ENCODE measurements at regions not wholly inside any gene's neighbourhood (a gene's known extent, or its start where the extent isn't known, plus 50 kb on each side); places are given as distances from the start of the nearest gene placed in this dataset.

GRCh38 chr20:17097603-17098002 lies 129.2 kb upstream of the PCSK2 start:
- H3K4me3 ChIP-seq (ENCODE audit: low read depth, low read length): no peak overlapping the region
- intact Hi-C loops (cut with micrococcal nuclease; ENCODE audit: unreplicated experiment): no loop called here
- H3K9me3 ChIP-seq: no peaks in the 10 kb centered on the region
- peaks cover 18% of the 10 kb centered on the region for H3K27me3 Mint-ChIP-seq (ENCODE audit: insufficient read depth, unreplicated experiment)
- no peaks in the 10 kb centered on the region for H3K4me1 ChIP-seq
- ChIA-PET POLR2A (no interaction called here), CTCF (no interaction called here)
- H3K4me3 Mint-ChIP-seq (ENCODE audit: unreplicated experiment): no peak overlapping the region
- no peak overlapping the region for H3K27ac Mint-ChIP-seq (ENCODE audit: unreplicated experiment)
- no TSS peak for BruUV-seq (replicated peaks)
- no peaks in the 10 kb centered on the region for H3K9me3 Mint-ChIP-seq (ENCODE audit: unreplicated experiment)
- H3K36me3 Mint-ChIP-seq (ENCODE audit: insufficient read depth, unreplicated experiment): no peaks in the 10 kb centered on the region
- no peaks in the 10 kb centered on the region for H3K4me1 Mint-ChIP-seq (ENCODE audit: low read depth, unreplicated experiment)
- no peaks in the 10 kb centered on the region for H3K27me3 ChIP-seq (replicated peaks; ENCODE audit: control insufficient read depth, insufficient read depth, low read length)
- H3K36me3 ChIP-seq (ENCODE audit: control insufficient read depth, insufficient read depth, low read length): no peaks in the 10 kb centered on the region
- DNase-seq: no peak
- no peak for TF ChIP-seq CTCF (IDR thresholded peaks at IDR 0.05; ENCODE audit: insufficient read depth in 1 of 2, low read depth in 1 of 2, low read length in 1 of 2, severe bottlenecking in 1 of 2, unreplicated experiment in 1 of 2)

GRCh38 chr20:17100506-17100905 lies 126.3 kb upstream of the PCSK2 start:
- H3K9me3 ChIP-seq: no peaks in the 10 kb centered on the region
- H3K27ac Mint-ChIP-seq (ENCODE audit: unreplicated experiment): no peak overlapping the region
- no peaks in the 10 kb centered on the region for H3K9me3 Mint-ChIP-seq (ENCODE audit: unreplicated experiment)
- H3K36me3 Mint-ChIP-seq (ENCODE audit: insufficient read depth, unreplicated experiment): no peaks in the 10 kb centered on the region
- BruUV-seq (replicated peaks): no TSS peak
- H3K27me3 Mint-ChIP-seq (ENCODE audit: insufficient read depth, unreplicated experiment): peaks cover 20% of the 10 kb centered on the region
- H3K27me3 ChIP-seq (replicated peaks; ENCODE audit: control insufficient read depth, insufficient read depth, low read length): no peaks in the 10 kb centered on the region
- H3K4me3 Mint-ChIP-seq (ENCODE audit: unreplicated experiment): no peak overlapping the region
- CTCF ChIA-PET: no interaction called here
- no peak overlapping the region for H3K4me3 ChIP-seq (ENCODE audit: low read depth, low read length)
- no peaks in the 10 kb centered on the region for H3K4me1 Mint-ChIP-seq (ENCODE audit: low read depth, unreplicated experiment)
- no peaks in the 10 kb centered on the region for H3K4me1 ChIP-seq
- intact Hi-C loops (cut with micrococcal nuclease; ENCODE audit: unreplicated experiment): no loop called here
- POLR2A ChIA-PET: no interaction called here
- no peaks in the 10 kb centered on the region for H3K36me3 ChIP-seq (ENCODE audit: control insufficient read depth, insufficient read depth, low read length)
- no peak for DNase-seq
- no peak for TF ChIP-seq CTCF (IDR thresholded peaks at IDR 0.05; ENCODE audit: insufficient read depth in 1 of 2, low read depth in 1 of 2, low read length in 1 of 2, severe bottlenecking in 1 of 2, unreplicated experiment in 1 of 2)

GRCh38 chr20:17107127-17107526 lies 119.7 kb upstream of the PCSK2 start:
- H3K9me3 Mint-ChIP-seq (ENCODE audit: unreplicated experiment): no peaks in the 10 kb centered on the region
- no peaks in the 10 kb centered on the region for H3K4me1 Mint-ChIP-seq (ENCODE audit: low read depth, unreplicated experiment)
- DNase-seq: no peak
- H3K27me3 Mint-ChIP-seq (ENCODE audit: insufficient read depth, unreplicated experiment): peaks cover 6% of the 10 kb centered on the region
- ChIA-PET POLR2A (no interaction called here), CTCF (no interaction called here)
- TF ChIP-seq CTCF (IDR thresholded peaks at IDR 0.05; ENCODE audit: insufficient read depth in 1 of 2, low read depth in 1 of 2, low read length in 1 of 2, severe bottlenecking in 1 of 2, unreplicated experiment in 1 of 2): no peak
- H3K36me3 Mint-ChIP-seq (ENCODE audit: insufficient read depth, unreplicated experiment): no peaks in the 10 kb centered on the region
- H3K4me3 Mint-ChIP-seq (ENCODE audit: unreplicated experiment): no peak overlapping the region
- Histone ChIP-seq H3K27me3 (replicated peaks; ENCODE audit: control insufficient read depth, insufficient read depth, low read length) (no peaks in the 10 kb centered on the region), H3K4me1 (no peaks in the 10 kb centered on the region), H3K4me3 (ENCODE audit: low read depth, low read length) (no peak overlapping the region), H3K36me3 (ENCODE audit: control insufficient read depth, insufficient read depth, low read length) (no peaks in the 10 kb centered on the region), H3K9me3 (no peaks in the 10 kb centered on the region)
- no TSS peak for BruUV-seq (replicated peaks)
- intact Hi-C loops (cut with micrococcal nuclease; ENCODE audit: unreplicated experiment): no loop called here
- H3K27ac Mint-ChIP-seq (ENCODE audit: unreplicated experiment): no peak overlapping the region

Measured in Caco-2 (cell line).